Activated CD4-positive, alpha-beta T cell treated with anti-CD3 and anti-CD28 coated beads, Interleukin-2, Interleukin-6, amounts not matched to agents 100 ng/mL and 50 ng/mL, durations not matched to agents 16 hours and 8 hours (primary cell): ENCODE measurements at regions not wholly inside any gene's neighbourhood (a gene's known extent, or its start where the extent isn't known, plus 50 kb on each side); places are given as distances from the start of the nearest gene placed in this dataset.

Experiments used
- DNase-seq: peaks from one replicate; pipeline ENCODE4 v3.0.0-alpha.2; 2020

DNA sequence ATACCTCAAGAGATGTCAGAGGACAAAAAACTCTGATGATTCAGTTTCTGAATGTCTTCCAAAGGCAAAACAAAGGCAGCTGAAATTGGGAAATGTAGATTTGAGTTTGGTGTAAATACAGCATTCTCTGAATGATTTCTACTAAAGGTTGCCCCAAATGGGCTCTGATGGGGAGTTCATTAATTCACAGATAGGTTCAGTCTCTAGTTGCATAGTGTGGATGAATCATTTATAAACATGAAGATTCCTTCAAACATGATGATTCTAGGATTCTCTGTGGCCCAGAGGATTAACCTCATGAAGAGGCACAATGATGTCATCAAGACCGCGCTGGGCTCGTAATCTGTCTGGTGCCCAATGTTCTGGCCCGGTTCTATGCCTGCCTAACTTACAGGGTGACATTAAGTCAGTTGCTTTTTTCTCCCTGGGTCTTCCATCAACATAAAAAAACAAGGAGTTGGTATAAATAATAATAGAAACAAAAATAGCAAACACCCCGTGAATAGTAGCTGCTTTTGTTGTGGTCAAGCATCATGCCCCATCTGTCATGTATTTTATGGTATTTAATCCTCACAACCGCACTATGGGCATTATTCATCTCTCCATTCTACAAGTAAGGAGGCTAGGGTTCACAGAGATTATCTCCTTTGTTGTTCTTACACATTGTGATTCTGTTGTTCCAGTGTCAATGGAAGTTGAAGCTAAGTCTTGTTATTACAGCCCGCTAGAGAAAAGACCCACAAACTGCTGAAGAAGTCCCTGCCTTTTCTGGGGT, 509.6 kb upstream of the USP24 start:
- no peak for DNase-seq

DNA sequence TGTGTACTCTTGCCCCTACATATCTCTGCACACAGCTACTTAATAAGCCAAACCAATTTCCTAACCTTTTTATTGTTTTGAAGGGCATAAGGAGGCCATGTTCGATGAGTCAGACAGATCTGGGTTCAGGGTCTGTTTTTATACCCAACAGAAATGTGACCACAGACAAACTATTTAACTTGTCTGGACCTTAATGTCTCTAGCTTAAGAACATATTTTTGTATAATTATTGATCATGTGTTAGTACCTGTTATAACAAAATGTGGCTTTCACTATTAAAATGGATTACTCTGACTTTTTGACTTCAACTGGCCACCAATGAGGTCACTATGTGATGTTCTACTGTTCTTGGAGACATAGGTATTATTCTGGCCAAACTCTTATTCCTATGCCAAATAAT, 507.8 kb upstream of the USP24 start:
- DNase-seq: no peak

DNA sequence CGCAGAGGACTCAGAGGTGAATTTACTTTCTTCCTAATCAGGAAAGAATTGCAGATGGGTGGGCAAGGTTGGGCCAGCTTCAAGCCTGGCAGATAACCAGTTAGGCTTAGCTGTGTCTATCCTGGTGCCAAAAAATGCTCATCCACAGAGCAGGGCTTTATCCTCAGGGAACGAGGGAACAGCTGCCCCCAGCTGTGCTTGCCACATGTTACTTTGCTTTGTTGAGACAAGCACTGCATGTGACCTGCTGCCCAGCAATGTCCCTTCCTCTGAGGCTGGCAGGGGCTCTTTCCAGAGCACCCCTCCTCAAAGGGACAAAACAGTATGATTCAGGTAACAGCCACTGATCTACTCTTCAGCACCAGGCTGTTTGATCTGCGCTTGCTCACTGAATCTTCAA, 505.1 kb upstream of the USP24 start:
- no peak for DNase-seq

DNA sequence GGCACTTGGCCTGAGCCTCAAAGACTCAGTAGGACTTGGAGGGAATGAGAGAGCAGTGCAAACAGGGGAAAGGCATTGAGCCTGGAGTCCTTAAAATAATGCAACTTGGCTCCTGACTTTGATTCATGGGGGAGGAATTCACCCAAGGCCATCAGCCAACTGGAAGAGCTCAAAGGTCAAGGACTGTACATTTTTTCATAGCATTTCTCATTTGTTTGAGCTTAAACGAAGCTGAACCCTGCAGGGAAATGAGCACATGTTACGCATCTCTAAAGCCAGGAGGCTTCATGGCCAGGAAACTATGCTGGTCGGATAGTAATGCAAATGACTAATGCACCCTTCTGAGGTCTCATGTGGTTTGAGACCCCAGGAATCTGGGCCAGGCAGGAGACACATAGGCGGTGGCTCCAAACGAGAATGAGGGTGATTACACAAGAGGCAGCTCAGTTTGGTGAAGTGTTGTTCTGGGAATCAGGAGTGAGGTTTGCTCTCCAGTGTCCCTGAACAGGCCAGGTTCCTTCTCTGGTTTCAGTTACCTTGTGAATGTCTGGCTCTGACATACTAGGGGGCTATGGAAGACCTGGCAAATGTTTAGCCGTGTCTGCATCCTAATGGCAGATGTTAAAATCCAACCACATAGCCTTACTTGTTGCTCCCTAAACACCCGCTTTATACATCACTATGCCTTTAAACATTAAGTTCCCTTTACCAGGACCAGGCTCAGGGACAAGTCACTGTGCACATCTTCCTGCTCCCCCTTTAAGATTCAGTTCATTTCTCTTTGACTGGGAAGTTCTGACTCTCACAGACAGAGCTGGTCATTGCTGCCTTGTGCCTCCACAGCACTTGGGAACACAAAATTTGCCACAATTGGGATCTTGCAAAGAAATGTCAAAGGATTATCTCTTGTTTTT, 503.9 kb upstream of the USP24 start:
- no peak for DNase-seq

DNA sequence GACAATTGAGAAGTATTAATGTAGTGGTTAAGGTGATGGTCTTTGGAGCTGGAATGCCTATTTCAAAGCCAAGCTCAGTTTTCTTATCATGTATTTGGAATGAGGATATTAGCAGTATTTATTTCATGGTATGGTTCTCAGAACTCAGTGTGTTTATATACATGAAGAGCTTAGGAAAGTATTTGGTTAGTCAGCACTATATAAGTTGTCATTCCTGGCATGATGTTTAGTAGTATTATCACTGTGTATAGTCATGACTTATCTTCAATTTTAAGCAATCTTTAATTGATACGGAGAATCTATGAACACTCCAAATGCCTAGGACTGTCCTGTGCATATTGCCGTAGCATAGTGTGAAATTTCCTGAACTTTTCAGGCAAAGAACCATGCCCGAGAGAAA, 501.9 kb upstream of the USP24 start:
- DNase-seq: no peak

DNA sequence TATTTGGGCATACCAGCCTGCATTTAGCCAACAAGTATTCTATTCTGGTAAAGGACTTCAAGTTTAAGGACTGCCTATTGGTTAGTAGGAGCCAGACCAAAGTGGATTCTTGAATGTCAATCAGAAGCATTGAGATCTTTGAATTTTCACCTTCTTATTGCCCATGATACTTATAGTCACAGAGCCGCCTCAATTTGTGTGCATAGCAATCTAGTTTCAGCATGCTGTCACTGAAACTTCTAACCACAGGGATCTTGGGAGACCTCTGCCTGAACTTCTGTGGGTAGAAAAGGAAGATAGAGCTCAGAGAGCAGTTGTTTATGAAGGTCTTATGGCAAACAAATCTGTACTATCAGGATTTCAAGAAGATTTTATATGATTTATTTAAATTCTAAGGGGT, 501.4 kb upstream of the USP24 start:
- no peak for DNase-seq

DNA sequence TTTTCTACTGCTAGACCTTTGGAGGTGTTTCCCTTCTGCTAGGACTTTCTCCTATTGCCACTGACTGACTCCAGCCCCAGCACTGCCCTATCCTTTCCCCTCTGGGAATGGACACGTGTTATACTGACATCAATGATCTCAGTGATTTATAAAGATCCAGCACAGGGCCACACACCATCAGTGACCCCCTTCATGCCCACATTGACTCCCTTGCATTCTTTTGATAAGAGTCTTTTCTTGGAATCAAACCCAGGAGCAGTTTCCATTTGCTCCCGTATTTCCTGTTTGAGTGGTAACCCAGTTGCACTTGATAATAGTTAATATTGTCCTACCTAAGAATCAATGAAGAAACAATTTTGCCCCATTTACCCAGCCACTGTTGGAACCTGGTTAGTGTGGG, 501.0 kb upstream of the USP24 start:
- DNase-seq: no peak

DNA sequence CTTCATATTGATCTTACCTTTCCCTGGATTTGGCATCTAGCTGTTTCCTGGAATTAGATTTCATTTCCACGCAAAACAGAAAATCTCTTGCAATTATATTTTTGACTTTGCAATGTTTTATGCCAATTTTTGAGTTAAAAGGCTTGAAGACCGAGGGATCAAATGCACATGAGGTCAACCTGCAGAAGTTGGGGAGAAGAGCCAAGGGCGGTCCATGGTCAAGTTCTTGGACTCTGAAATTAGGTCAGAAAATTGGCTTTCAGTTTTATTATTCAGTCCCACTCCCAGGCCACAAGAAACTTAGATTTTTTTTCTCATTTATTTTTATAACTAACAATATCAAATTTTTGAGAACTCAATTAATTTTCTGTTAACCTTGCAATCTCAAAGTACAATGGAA, 499.1 kb upstream of the USP24 start:
- no peak for DNase-seq

DNA sequence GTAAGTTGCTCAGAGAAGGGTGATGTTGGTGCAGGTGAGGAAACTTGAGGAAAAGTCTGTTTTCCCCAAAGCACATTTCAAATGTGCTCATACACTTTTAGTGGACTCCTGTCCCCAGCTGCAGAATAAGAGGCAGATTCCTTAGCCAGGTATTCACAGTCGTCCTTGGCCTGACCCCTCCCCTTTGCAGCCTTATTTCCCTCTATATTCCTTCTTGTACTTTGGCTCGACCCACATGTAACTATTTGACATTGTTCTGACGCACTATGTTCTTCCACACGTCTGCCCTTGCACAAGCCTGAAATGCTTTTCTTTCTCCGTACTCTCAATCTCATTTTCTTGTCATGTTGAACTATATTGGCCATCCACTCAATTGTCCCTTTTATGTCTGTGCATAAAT, 498.4 kb upstream of the USP24 start:
- DNase-seq: no peak

DNA sequence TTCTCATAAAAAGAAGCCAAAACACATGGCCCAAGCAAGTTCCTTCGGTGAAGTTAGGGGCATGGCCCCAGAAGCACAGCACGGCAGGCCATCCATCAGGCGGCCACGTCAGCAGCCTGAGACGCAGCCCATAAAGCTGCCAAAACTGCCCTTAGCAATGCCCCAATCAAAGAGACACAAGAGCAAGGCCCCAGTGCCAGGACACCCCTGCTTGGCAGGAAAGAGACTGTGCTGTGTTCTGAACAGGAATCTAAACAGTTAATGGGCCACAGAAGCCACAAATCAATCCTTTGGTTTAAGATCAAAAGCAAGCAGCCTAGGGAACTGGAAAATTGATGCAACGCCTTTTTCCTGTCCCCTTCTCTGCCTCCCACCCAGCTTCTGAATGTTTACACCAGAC, 497.0 kb upstream of the USP24 start:
- no peak for DNase-seq

DNA sequence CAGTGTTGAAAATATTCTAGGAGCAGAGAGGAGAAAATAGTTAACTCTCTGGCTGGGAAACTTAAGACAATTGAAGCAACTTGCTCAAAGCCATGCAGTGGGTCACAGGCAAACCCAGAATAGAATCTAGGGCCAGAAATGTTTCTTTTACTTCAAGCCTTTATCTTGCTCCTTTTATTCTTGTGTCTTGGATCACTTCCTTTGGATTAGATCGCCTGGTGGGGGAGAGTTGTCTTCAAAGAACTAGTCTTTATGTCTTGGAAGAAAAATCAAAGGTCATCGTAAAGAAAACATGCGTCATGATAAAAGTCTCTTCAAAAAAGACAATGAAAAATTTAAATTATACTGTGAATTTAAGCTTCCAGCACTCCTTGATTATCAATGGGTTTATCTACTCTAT, 493.6 kb upstream of the USP24 start:
- DNase-seq: no peak

DNA sequence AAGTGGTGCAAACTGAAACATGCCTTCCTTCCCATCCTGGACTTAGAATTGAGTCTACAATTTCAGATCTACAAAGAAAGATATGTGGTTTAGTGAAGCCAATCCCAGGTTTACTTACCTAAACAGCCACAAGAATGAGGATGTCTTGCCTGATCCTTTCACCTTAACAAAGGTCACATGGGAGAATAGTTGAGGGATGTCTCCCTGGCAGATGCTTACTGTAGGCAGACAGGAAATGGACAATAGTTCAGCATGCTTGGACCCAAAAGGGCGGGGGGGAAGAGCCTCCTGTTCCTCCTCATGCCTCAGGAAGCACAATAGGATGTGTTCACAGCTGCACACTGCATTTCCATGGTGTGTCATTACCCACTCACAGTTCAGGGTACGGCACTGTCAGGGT, 492.7 kb upstream of the USP24 start:
- DNase-seq: no peak

DNA sequence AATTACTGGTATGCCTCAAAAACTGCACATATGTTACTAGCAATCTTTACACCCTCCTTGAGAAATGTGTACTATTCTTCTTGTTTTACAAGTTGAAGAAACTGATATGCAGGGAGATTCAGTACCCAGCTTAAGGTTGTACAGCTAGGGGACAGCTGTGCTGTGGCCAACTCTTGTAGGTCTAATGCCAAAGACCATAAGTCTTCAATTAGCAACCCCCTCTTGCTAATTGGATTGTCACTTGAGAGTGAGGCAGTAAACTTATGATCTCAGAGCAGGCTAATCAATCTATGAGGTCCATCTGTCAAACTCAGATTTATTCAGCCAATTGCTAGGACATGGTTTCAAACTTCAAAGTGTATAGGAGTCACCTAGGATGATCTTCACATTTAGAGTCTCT, 492.0 kb upstream of the USP24 start:
- DNase-seq: no peak

DNA sequence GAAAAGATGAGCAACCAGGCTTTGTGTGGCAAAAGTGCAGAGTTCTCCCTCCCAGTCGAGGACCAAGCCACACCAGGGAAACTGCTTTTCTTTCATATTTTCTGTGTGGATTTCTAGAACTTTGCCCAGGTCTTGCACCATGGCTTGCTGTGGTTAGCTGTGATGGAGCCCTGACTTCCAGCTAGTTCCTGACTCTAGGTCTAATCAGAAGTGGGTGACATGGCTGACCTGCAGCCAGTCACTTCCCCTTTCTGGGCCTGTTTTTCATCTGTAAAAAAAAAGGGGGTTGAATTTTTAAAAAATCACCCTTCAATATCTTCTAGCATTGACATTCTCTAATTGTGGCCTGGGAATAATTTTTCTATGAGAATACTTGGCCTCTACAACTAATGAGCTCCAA, 491.2 kb upstream of the USP24 start:
- no peak for DNase-seq

DNA sequence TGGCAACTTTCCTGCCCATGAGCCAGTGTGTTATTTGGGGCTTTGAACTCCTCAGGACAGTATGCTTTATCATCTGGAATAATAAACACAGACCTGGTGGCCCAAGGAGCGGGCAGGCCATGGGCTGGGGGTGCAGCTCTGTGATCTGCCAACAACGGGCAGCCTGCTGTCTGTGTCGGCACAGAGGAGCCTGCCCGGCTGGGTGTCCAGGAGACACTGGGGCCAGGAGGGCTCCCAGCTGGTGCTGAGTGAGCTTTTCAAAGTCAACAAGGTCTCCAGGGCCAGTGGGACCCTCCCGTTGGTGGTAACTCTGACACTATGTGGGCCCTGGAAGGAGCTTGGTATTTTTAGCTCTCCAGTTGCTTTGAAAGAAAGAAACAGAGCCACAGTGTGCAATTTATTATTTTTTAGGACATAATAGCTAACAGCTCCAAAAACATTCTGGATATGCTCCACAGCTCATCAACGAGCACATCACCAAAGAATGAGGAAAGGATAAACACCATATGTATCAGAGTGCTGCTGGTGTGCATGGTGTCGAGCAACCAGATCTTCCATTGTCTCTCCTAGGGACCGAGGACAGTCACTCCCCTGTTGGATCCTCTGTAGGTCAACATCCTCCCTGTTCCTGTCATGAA, 488.7 kb upstream of the USP24 start:
- DNase-seq: no peak

DNA sequence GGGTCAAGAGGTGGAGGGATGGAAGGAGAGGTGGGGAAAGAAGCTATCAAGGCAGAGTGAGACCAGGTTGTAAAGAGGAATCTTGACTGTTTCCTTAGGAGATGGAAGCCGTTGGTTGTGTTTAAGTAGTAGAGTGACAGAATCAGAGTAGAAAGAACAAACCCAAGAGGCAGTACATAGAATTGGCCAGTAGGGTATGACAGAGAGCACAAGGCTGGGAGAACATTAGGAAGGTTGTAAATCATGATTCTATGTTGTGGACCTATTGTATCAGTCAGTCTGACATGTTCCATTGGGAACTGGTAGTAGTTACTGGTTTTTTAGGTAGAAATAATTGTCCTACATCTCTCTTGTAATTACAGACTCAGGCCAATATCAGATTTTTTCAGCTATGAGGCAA, 486.9 kb upstream of the USP24 start:
- DNase-seq: peak; percentile 1

DNA sequence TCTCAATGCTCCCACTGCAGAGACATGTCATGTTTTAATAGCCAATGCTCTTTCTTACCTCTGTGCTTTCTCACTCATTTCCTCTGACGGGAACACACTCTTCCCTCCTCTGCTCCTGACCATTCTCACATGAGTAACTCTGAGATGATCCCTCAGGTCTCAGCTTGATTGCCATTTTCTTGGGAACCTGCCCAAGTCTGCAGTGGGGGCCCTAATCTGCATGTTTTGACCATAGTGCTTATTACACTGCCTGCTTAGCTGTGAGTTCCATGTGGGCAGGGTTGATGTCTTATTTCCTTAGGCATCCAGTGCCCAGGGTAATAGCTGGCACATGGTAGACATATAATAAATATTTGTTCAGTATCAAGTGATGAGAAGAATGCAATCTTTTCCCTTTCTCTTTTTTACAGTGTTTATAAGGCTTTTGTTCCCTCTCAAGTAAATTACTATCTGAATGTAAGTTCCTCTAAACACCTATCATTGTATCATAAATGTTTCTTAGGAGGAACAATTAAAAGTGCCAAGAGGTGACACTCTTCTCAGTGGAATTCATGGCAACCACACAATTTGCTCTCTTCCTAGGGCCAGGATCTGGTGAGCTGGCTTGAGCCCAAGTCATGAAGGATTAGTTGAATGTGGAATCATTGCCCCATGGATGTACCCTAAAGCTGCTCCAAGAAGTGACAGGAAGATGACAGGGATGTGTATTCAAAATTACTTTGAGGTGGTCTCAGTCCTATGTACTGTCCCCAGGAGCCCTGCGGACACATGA, 485.4 kb upstream of the USP24 start:
- DNase-seq: no peak

DNA sequence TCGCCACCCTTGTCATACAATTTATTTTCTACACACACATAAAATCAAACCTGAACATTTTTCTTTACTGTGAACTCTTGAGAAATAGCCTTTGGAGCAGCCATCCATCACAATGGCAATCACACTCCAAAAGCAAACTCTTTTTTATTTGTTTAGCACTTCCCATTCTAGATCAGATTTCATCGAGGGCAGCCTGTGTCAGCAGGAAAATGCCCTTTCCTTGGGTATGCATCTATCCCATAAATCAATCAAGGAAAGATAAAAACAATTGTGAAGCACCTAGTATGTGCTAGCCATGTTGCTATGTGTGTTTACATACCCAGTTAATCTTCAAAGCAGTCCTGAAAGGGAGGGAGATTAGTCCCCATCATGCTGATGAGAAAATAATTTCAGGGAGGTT, 484.1 kb upstream of the USP24 start:
- no peak for DNase-seq

DNA sequence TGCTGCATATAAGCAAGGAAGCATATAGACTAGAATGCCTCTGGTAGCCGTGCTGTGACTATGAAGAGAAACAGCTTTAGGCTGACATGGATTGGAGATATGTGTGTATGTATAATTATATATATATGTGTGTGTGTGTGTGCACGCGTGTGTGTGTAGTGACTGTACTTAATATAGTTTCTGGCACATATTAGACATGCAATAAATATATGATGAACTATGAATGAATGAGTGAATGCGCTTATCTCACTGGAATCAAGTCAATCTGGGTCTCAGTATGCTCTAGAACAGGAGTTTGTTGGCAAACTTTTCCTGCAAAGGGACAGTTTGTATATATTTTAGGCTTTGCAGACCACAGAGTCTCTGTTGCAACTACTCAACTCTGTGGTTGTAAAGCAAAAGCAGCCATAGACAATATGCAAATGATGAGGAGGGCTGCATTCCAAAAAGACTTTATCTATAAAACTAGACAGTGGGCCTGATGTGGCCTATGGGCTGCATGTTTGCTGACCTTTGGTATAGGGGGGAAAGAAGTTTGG, 482.9 kb upstream of the USP24 start:
- DNase-seq: no peak

DNA sequence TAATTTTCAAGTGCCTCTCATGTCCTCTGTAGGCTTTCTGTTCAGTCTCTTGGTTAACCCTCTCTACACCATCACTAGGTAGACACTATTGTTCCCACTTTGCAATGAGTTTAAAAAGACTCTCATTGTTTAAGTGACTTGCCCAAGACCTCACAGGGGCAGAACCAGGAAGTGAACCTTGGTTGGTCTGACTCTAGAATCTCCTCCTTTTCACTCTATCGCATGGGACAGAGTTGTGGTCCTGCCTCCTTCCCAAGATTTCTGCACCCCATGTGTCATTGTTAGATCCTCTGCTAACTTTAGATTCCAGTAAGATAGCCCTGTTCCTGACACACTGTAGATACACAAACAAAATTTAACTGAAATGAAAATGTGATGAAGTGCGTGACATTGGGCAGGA, 481.7 kb upstream of the USP24 start:
- no peak for DNase-seq

DNA sequence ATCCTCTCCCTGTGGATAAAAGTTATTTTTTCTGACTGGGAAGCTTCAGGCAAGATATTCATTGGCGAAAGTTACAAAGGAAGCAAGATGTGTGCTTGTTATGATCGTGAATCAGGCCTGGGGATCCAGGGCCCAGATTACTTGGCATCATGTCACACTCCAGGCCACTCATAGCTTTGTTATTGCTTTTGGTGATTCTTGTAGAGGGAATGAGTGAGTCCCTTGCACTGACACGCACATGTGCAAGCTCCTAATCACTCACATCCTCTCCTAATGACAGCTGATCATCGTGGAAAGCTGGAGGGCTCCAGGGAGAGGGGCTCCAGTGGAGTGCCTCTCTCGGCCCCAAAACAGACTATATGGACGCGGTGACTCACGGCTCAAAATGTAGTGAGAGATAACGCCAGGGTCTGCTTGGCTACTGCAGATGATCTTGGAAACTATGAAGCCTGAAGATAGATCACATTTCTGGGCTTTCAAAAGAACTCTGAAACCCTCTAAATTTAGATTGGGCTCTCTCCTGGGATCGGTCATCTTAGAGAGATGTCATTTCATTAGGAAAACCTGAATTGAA, 481.1 kb upstream of the USP24 start:
- DNase-seq: no peak

DNA sequence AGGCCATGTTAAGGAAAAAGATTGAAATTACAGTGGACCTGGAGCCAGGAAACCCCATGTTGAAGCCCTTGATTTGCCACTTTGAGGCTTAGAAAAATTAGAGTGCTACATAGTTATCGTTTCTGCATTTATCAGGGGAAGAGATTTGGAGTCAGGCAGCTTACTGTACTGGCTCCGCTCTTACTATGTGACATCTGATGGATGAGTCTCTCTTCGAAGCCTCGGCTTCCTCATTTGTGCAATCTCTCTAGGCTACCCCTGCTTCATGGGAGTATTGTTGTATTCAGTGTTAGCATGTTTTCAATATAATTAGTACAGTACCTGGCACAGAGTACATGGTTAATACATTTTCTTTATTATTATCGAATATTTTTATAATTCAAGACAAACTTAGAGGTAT, 480.4 kb upstream of the USP24 start:
- DNase-seq: no peak

DNA sequence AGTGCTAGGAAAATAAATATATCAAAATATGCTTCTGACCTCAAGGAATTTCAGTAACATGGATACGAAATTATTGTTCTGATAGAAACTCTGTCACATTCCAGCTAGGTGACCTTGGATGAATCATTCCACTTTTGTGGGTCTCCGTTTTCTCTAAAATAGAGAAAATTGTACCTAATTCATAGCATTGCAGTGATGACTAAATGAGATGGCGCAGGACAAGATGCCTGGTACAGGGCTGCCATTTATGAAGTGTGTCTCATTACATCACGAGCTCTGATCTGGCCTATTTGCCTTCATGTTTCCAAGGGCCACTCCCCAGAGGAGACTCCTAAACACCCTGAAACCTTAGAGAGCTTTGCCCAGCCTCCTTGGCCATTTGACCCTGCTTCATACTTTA, 480.0 kb upstream of the USP24 start:
- DNase-seq: no peak
